ENCODE measurements at regions not wholly inside any gene's neighbourhood (a gene's known extent, or its start where the extent isn't known, plus 50 kb on each side); places are given as distances from the start of the nearest gene placed in this dataset.

DNA sequence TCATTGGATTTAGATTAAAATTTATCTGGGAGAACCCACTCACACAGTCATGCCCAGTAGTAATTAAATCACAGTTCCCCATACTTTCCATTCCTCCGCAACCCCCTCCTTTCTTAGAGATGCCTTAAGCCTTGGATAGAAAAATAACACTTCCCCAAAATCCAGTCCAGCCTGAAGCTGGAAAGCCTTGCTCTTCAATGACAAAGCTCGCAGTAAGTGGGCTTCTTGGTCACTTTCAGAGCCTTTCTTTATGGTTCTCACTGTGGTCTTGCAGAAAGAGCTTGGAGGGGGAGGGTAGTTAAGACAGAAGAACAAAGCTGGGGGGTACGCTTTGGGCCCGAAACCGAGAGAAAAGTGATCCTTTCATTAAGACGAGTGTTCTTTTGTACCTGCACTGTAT lies 802.1 kb upstream of the POU3F3 start:
- no peaks in the 10 kb centered on the region for H3K27me3 Mint-ChIP-seq

DNA sequence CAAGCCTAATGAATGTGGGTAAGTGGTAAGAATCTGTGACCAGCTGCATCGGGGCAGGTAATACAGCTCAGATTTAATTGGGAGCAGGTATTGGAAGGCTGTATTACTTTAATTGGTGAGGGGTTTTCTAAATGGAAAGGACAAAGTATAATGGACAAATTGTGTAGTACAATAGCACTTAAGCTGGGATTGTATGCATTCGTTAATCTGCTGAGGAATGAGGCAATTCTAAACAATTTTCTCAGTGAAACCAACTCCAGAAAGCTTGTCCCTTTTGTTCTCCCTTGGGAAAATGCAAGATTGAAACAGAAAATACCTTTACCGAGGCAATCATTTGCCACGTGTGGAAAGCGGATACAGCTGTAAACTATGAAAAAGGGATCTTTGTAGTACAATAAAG lies 801.6 kb upstream of the POU3F3 start:
- Mint-ChIP-seq H3K27me3 (no peaks in the 10 kb centered on the region), H3K27ac (no peak overlapping the region), H3K4me3 (no peak overlapping the region), H3K36me3 (ENCODE audit: low read depth) (no peaks in the 10 kb centered on the region), H3K9me3 (peaks cover 3% of the 10 kb centered on the region), H3K4me1 (ENCODE audit: low read depth) (no peaks in the 10 kb centered on the region)
- Histone ChIP-seq H3K4me1 (ENCODE audit: insufficient read depth, low read length) (no peaks in the 10 kb centered on the region), H3K27ac (ENCODE audit: low read depth in 1 of 2, low read length in 2 of 2) (no peak overlapping the region), H3K9me3 (ENCODE audit: control insufficient read depth in 1 of 2, insufficient read depth in 1 of 2, low read length in 2 of 2) (no peaks in the 10 kb centered on the region), H3K36me3 (ENCODE audit: insufficient read depth, low read length) (no peaks in the 10 kb centered on the region), H3K4me3 (ENCODE audit: low read length) (no peak overlapping the region), H3K27me3 (ENCODE audit: control insufficient read depth in 1 of 2, insufficient read depth in 2 of 2, low read length in 2 of 2) (no peaks in the 10 kb centered on the region)
- no peak for ATAC-seq (ENCODE audit: poor library complexity)
- DNase-seq: no peak
- intact Hi-C loops (cut with DNase I, micrococcal nuclease): no loop called here
- ChIA-PET CTCF (interaction anchor here (0.8 kb wide), 1 partner anchor 18 kb away, joined by 3 read pairs; no protein-coding TSS in a partner anchor), POLR2A (no interaction called here)
- TF ChIP-seq, protein P1, sequence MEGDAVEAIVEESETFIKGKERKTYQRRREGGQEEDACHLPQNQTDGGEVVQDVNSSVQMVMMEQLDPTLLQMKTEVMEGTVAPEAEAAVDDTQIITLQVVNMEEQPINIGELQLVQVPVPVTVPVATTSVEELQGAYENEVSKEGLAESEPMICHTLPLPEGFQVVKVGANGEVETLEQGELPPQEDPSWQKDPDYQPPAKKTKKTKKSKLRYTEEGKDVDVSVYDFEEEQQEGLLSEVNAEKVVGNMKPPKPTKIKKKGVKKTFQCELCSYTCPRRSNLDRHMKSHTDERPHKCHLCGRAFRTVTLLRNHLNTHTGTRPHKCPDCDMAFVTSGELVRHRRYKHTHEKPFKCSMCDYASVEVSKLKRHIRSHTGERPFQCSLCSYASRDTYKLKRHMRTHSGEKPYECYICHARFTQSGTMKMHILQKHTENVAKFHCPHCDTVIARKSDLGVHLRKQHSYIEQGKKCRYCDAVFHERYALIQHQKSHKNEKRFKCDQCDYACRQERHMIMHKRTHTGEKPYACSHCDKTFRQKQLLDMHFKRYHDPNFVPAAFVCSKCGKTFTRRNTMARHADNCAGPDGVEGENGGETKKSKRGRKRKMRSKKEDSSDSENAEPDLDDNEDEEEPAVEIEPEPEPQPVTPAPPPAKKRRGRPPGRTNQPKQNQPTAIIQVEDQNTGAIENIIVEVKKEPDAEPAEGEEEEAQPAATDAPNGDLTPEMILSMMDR (IDR thresholded peaks at IDR 0.05): no peak

More for the DNA sequence above, 802.1 kb upstream of the POU3F3 start:
- Histone ChIP-seq H3K27ac (ENCODE audit: low read depth in 1 of 2, low read length in 2 of 2) (no peak overlapping the region), H3K4me1 (ENCODE audit: insufficient read depth, low read length) (no peaks in the 10 kb centered on the region), H3K27me3 (ENCODE audit: control insufficient read depth in 1 of 2, insufficient read depth in 2 of 2, low read length in 2 of 2) (no peaks in the 10 kb centered on the region), H3K9me3 (ENCODE audit: control insufficient read depth in 1 of 2, insufficient read depth in 1 of 2, low read length in 2 of 2) (no peaks in the 10 kb centered on the region), H3K4me3 (ENCODE audit: low read length) (no peak overlapping the region), H3K36me3 (ENCODE audit: insufficient read depth, low read length) (no peaks in the 10 kb centered on the region)
- TF ChIP-seq, protein P1 (IDR thresholded peaks at IDR 0.05): no peak
- Mint-ChIP-seq H3K9me3 (peaks cover 3% of the 10 kb centered on the region), H3K4me1 (ENCODE audit: low read depth) (no peaks in the 10 kb centered on the region), H3K27ac (no peak overlapping the region), H3K4me3 (no peak overlapping the region), H3K36me3 (ENCODE audit: low read depth) (no peaks in the 10 kb centered on the region)
- POLR2A ChIA-PET: no interaction called here
- CTCF ChIA-PET: no interaction called here
- DNase-seq: no peak
- no peak for ATAC-seq (ENCODE audit: poor library complexity)
- intact Hi-C loops (cut with DNase I, micrococcal nuclease): no loop called here

DNA sequence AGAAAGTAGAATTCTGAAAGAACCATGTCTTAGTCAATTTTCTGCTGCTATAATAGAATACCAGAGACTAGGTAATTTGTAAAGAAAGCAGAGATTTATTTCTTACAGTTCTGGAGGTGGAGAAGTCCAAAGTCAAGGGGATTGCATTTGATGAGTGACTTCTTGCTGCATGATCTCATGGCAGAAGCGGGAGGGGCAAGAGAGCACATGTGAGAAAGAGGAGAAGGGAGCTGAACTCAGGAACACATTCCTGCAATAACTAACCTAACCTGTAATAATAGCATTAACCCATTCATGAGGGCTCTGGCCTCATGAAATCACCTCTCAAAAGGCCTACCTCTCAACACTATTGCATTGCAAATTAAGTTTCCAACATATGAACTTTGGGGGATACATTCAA lies 797.5 kb upstream of the POU3F3 start:
- no peak overlapping the region for H3K27ac Mint-ChIP-seq
- no peak for DNase-seq
- no peaks in the 10 kb centered on the region for H3K36me3 Mint-ChIP-seq (ENCODE audit: low read depth)
- H3K27me3 Mint-ChIP-seq: no peaks in the 10 kb centered on the region
- no peak overlapping the region for H3K27ac ChIP-seq (ENCODE audit: low read depth in 1 of 2, low read length in 2 of 2)
- H3K27me3 ChIP-seq (ENCODE audit: control insufficient read depth in 1 of 2, insufficient read depth in 2 of 2, low read length in 2 of 2): no peaks in the 10 kb centered on the region
- no peaks in the 10 kb centered on the region for H3K4me1 ChIP-seq (ENCODE audit: insufficient read depth, low read length)
- TF ChIP-seq, protein P1 (IDR thresholded peaks at IDR 0.05): no peak
- no peaks in the 10 kb centered on the region for H3K9me3 ChIP-seq (ENCODE audit: control insufficient read depth in 1 of 2, insufficient read depth in 1 of 2, low read length in 2 of 2)
- CTCF ChIA-PET: no interaction called here
- H3K4me1 Mint-ChIP-seq (ENCODE audit: low read depth): no peaks in the 10 kb centered on the region
- POLR2A ChIA-PET: no interaction called here
- ATAC-seq (ENCODE audit: poor library complexity): no peak
- peaks cover 3% of the 10 kb centered on the region for H3K9me3 Mint-ChIP-seq
- intact Hi-C loops (cut with DNase I, micrococcal nuclease): no loop called here
- H3K4me3 ChIP-seq (ENCODE audit: low read length): no peak overlapping the region
- H3K4me3 Mint-ChIP-seq: no peak overlapping the region
- H3K36me3 ChIP-seq (ENCODE audit: insufficient read depth, low read length): no peaks in the 10 kb centered on the region
